Testis (tissue), 2 donors: ENCODE measurements at regions not wholly inside any gene's neighbourhood (a gene's known extent, or its start where the extent isn't known, plus 50 kb on each side); places are given as distances from the start of the nearest gene placed in this dataset.

Experiments
- CTCF ChIP-seq, 3 experiments: fragments of 450-650 bp in 2 of 3; fragments of 200-600 bp in 1 of 3; sonication (generic) in 1 of 3; IDR thresholded peaks; one replicate each; pipeline ENCODE4 v1.5.1; 2016 to 2019; ENCODE audit warnings: antibody characterized with exemption in 3 of 3, mild to moderate bottlenecking in 2 of 3, moderate library complexity in 1 of 3
- POLR2A ChIP-seq: fragments of 450-650 bp; IDR thresholded peaks from one replicate; pipeline ENCODE4 v1.6.1; 2017; ENCODE audit warnings: antibody characterized with exemption, mild to moderate bottlenecking, moderate library complexity

- TF ChIP-seq CTCF (IDR thresholded peaks at IDR 0.05) (no peak), POLR2A (no peak)
Observed at GRCh38 chr9:7970681-7971330, 171.2 kb upstream of the DMAC1 start.
